IMR-90 (cell line): ENCODE measurements at regions not wholly inside any gene's neighbourhood (a gene's known extent, or its start where the extent isn't known, plus 50 kb on each side); places are given as distances from the start of the nearest gene placed in this dataset.

ENCODE experiments used
- ATAC-seq: fragments of 200-7000 bp; cut with Tn5 transposase; 2 replicates; pipeline ENCODE4 v1.9.1; 2020; ENCODE audit warnings: low read depth, mild to moderate bottlenecking, moderate library complexity
- BruUV-seq: library from RNA; stranded (reverse); fragments of 400-500 nt; replicated peaks from 2 replicates; lab custom pipeline; 2021; lab: Mats Ljungman, UMichigan
- CTCF ChIA-PET: fragments of 300-600 bp; formaldehyde crosslinking; extraction: SDS; loops from one replicate; lab custom pipeline; 2021; ENCODE audit warnings: antibody characterized with exemption; lab: Yijun Ruan, JAX
- POLR2A ChIA-PET: fragments of 300-600 bp; sonication (Branson Sonifier 250); formaldehyde crosslinking; loops from one replicate; lab custom pipeline; 2022; ENCODE audit warnings: antibody characterized with exemption; ENCODE audit not compliant: unreplicated experiment; lab: Charles Lee
- DNase-seq: peaks from one replicate; pipeline ENCODE4 v3.0.0; 2013
- H2AFZ ChIP-seq: replicated peaks from 2 replicates; pipeline ENCODE3; 2013; ENCODE audit warnings: low read length, mild to moderate bottlenecking; ENCODE audit not compliant: poor library complexity
- H2AK5ac ChIP-seq: 2 replicates; pipeline ENCODE4 v1.6.1; 2013; ENCODE audit warnings: low read depth, low read length, inconsistent platforms
- H2AK9ac ChIP-seq: replicated peaks from 2 replicates; pipeline ENCODE3; 2013; ENCODE audit warnings: mild to moderate bottlenecking, low read depth, low read length, moderate library complexity; ENCODE audit not compliant: poor library complexity
- H2BK120ac ChIP-seq: 2 replicates; pipeline ENCODE4 v1.6.1; 2013; ENCODE audit warnings: low read depth, low read length, inconsistent platforms
- H2BK15ac ChIP-seq: 3 replicates; pipeline ENCODE4 v1.6.1; 2013; ENCODE audit warnings: low read depth, low read length, inconsistent platforms
- H2BK20ac ChIP-seq: 2 replicates; pipeline ENCODE4 v1.6.1; 2013; ENCODE audit warnings: low read depth, mild to moderate bottlenecking, inconsistent platforms, low read length, moderate library complexity
- H2BK5ac ChIP-seq: 2 replicates; pipeline ENCODE4 v1.6.1; 2013; ENCODE audit warnings: mild to moderate bottlenecking, low read depth, low read length, inconsistent platforms; ENCODE audit not compliant: poor library complexity, severe bottlenecking
- H3K14ac ChIP-seq: replicated peaks from 2 replicates; pipeline ENCODE4 v1.6.1; 2013; ENCODE audit warnings: low read depth, low read length, inconsistent platforms
- H3K18ac ChIP-seq: 2 replicates; pipeline ENCODE4 v1.6.1; 2013; ENCODE audit warnings: low read depth, low read length, control low read depth
- H3K23ac ChIP-seq: 2 replicates; pipeline ENCODE4 v1.6.1; 2013; ENCODE audit warnings: low read depth, low read length, inconsistent platforms
- H3K27ac ChIP-seq: 2 replicates; pipeline ENCODE4 v1.5.1; 2013; ENCODE audit warnings: mild to moderate bottlenecking, control low read depth, low read length; ENCODE audit not compliant: insufficient read depth
- H3K27me3 ChIP-seq: 2 replicates; pipeline ENCODE4 v1.6.1; 2013; ENCODE audit warnings: low read length; ENCODE audit not compliant: control insufficient read depth, insufficient read depth
- H3K36me3 ChIP-seq: 2 replicates; pipeline ENCODE4 v1.6.1; 2013; ENCODE audit warnings: low read length, mixed read lengths; ENCODE audit not compliant: control insufficient read depth, insufficient read depth
- H3K4ac ChIP-seq: 2 replicates; pipeline ENCODE4 v1.6.1; 2013; ENCODE audit warnings: low read depth, low read length, inconsistent platforms
- H3K4me1 ChIP-seq: 2 replicates; pipeline ENCODE4 v1.6.1; 2013; ENCODE audit warnings: low read length, mixed read lengths; ENCODE audit not compliant: control insufficient read depth, insufficient read depth
- H3K4me2 ChIP-seq: 2 replicates; pipeline ENCODE4 v1.6.1; 2013; ENCODE audit warnings: low read depth, mild to moderate bottlenecking, control low read depth, low read length, moderate library complexity
- H3K4me3 ChIP-seq: 2 replicates; pipeline ENCODE4 v1.5.1; 2013; ENCODE audit warnings: low read depth, mild to moderate bottlenecking, control low read depth, low read length, moderate library complexity; ENCODE audit not compliant: insufficient read depth
- H3K56ac ChIP-seq: 2 replicates; pipeline ENCODE4 v1.6.1; 2013; ENCODE audit warnings: low read length, inconsistent platforms; ENCODE audit not compliant: insufficient read depth; ENCODE audit errors: extremely low read depth
- H3K79me1 ChIP-seq, 2 experiments: 2 replicates each; pipeline ENCODE4 v1.6.1; 2013; ENCODE audit warnings: low read length in 2 of 2, inconsistent platforms in 1 of 2, low read depth in 1 of 2
- H3K9ac ChIP-seq: 2 replicates; pipeline ENCODE4 v1.6.1; 2013; ENCODE audit warnings: low read depth, low read length, control low read depth
- H3K9me1 ChIP-seq: 2 replicates; pipeline ENCODE4 v1.6.1; 2013; ENCODE audit warnings: low read length, inconsistent platforms; ENCODE audit not compliant: insufficient read depth
- H3K9me3 ChIP-seq: 2 replicates; pipeline ENCODE4 v1.6.1; 2013; ENCODE audit warnings: low read length; ENCODE audit not compliant: control insufficient read depth, insufficient read depth
- H4K20me1 ChIP-seq: 2 replicates; pipeline ENCODE4 v1.6.1; 2013; ENCODE audit warnings: low read length, inconsistent platforms; ENCODE audit not compliant: insufficient read depth
- H4K5ac ChIP-seq: 2 replicates; pipeline ENCODE4 v1.6.1; 2013; ENCODE audit warnings: mild to moderate bottlenecking, low read depth, low read length, control low read depth
- H4K8ac ChIP-seq, 2 experiments: 2 replicates each; pipeline ENCODE4 v1.6.1; 2013; ENCODE audit warnings: low read depth in 2 of 2, low read length in 2 of 2, control low read depth in 1 of 2, inconsistent platforms in 1 of 2
- H4K91ac ChIP-seq: 2 replicates; pipeline ENCODE4 v1.6.1; 2013; ENCODE audit warnings: low read depth, low read length, inconsistent platforms; ENCODE audit not compliant: insufficient read depth
- BHLHE40 ChIP-seq: fragments of 150-350 bp; IDR thresholded peaks from 2 replicates; pipeline ENCODE4 v1.6.1; 2016; ENCODE audit warnings: mild to moderate bottlenecking, low read depth, low read length
- CEBPB ChIP-seq: IDR thresholded peaks from 2 replicates; pipeline ENCODE4 v1.6.1; 2012; ENCODE audit warnings: low read depth, low read length, improper control_type of control experiment
- FOS ChIP-seq: fragments of 150-350 bp; IDR thresholded peaks from 2 replicates; pipeline ENCODE4 v1.6.1; 2016; ENCODE audit warnings: low read depth, low read length
- MAFK ChIP-seq: IDR thresholded peaks from 2 replicates; pipeline ENCODE4 v1.6.1; 2012; ENCODE audit warnings: low read depth, low read length, improper control_type of control experiment
- MAZ ChIP-seq: IDR thresholded peaks from 2 replicates; pipeline ENCODE4 v1.6.1; 2012; ENCODE audit warnings: low read depth, mild to moderate bottlenecking, low read length, improper control_type of control experiment, moderate library complexity, borderline replicate concordance
- NFE2L2 ChIP-seq: fragments of 150-350 bp; IDR thresholded peaks from 2 replicates; pipeline ENCODE4 v1.6.1; 2016; ENCODE audit warnings: low read depth, mild to moderate bottlenecking, low read length
- RCOR1 ChIP-seq: IDR thresholded peaks from 2 replicates; pipeline ENCODE4 v1.6.1; 2012; ENCODE audit warnings: mild to moderate bottlenecking, low read length, improper control_type of control experiment; ENCODE audit not compliant: insufficient replicate concordance
- RFX5 ChIP-seq: IDR thresholded peaks from 2 replicates; pipeline ENCODE4 v1.8.0; 2012; ENCODE audit warnings: low read depth, mild to moderate bottlenecking, low read length, moderate library complexity
- WGBS, 2 experiments: methylation state at CpG; one replicate each; pipeline versions ENCODE4 v1.1.5 to v1.1.7; 2013; ENCODE audit warnings: missing lambda C conversion rate in 2 of 2; ENCODE audit not compliant: insufficient read length in 1 of 2; ENCODE audit errors: extremely low coverage in 2 of 2; 5-methylcytosine and 5-hydroxymethylcytosine counted together
- dilution Hi-C: fragments of 300-500 bp; cut with HindIII; formaldehyde crosslinking; loops from one replicate; pipeline ENCODE4 v1.14.3; 2018; ENCODE audit warnings: low sequenced_read_pairs; ENCODE audit not compliant: unreplicated experiment
- in situ Hi-C: fragments of 300-500 bp; cut with MboI; formaldehyde crosslinking; loops from 3 replicates; pipeline ENCODE4 v1.14.3; 2019; ENCODE audit warnings: low sequenced_read_pairs, inconsistent platforms, mixed read lengths
- intact Hi-C: fragments of 100-400 bp; cut with micrococcal nuclease; formaldehyde crosslinking; loops from 2 replicates; pipeline ENCODE4 v1.10.0; 2022
- TF ChIP-seq, protein P1 (sequence below): fragments of 150-350 bp; IDR thresholded peaks from 2 replicates; pipeline ENCODE4 v1.6.1; 2017; ENCODE audit warnings: mild to moderate bottlenecking, antibody characterized with exemption, low read length, low read depth
- TF ChIP-seq, protein P2 (sequence below): fragments of 150-350 bp; IDR thresholded peaks from 2 replicates; pipeline ENCODE4 v1.6.1; 2016; ENCODE audit warnings: low read depth, mild to moderate bottlenecking, low read length, moderate library complexity, borderline replicate concordance

DNA sequence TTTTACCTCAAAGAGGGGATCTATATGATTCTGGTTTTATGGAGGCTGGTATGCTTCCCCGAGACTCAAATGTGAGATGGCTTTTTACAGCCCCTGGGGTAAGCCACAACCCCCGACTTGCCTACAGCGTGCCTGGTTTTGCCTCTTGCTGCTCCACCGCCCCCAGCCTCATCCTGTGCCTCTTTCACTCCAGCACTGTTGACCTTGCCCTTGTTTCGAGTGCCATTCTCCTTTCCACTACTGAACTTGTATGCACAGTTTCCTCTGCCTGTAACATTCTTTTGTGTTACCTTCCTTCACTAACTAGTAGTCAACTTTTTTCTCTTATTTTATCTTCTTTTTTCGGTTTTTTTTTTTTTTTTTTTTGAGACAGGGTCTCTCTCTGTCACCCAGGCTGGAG lies 219.0 kb upstream of the ZBED5 start:
- Histone ChIP-seq H2AFZ (no peak overlapping the region), H4K20me1 (no peaks in the 10 kb centered on the region; the same call in 1 of the 2 replicates), H3K27me3 (peaks cover 66% of the 10 kb centered on the region), H3K27ac (no peak overlapping the region), H2BK15ac (no peak overlapping the region), H2AK5ac (no peak overlapping the region), H3K4me1 (no peaks in the 10 kb centered on the region), H2AK9ac (no peak overlapping the region), H3K4me3 (no peak overlapping the region), H3K9me3 (no peaks in the 10 kb centered on the region), H3K79me1 (no peaks in the 10 kb centered on the region), H2BK20ac (no peak overlapping the region), H3K9me1 (no peaks in the 10 kb centered on the region), H3K4ac (no peak overlapping the region), H2BK120ac (no peak overlapping the region), H3K9ac (no peak overlapping the region), H3K14ac (no peak overlapping the region), H4K8ac (no peak overlapping the region), H2BK5ac (no peak overlapping the region), H3K4me2 (no peak overlapping the region), H3K56ac (no peak overlapping the region), H3K18ac (no peak overlapping the region), H3K23ac (no peak overlapping the region), H3K36me3 (no peaks in the 10 kb centered on the region), H4K91ac (no peak overlapping the region), H4K5ac (no peak overlapping the region)
- DNase-seq, result no peak
- intact Hi-C loops, result loop anchor here (5.0 kb wide), 1 partner anchor 145 kb away; no protein-coding TSS in a partner anchor
- no TSS peak for BruUV-seq
- ATAC-seq, result no peak
- in situ Hi-C loops, result no loop called here
- dilution Hi-C loops, result no loop called here
- 0% methylated on average over 2 of the region's 6 CpGs; no CpG with 5 or more reads in 1 of the 2 experiments for WGBS, 2 experiments
- TF ChIP-seq RCOR1 (no peak), MAFK (no peak), BHLHE40 (no peak), MAZ (no peak), FOS (no peak), RFX5 (no peak), NFE2L2 (no peak), CEBPB (no peak)
- TF ChIP-seq, protein P1, sequence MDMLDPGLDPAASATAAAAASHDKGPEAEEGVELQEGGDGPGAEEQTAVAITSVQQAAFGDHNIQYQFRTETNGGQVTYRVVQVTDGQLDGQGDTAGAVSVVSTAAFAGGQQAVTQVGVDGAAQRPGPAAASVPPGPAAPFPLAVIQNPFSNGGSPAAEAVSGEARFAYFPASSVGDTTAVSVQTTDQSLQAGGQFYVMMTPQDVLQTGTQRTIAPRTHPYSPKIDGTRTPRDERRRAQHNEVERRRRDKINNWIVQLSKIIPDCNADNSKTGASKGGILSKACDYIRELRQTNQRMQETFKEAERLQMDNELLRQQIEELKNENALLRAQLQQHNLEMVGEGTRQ, result no peak
- TF ChIP-seq, protein P2, sequence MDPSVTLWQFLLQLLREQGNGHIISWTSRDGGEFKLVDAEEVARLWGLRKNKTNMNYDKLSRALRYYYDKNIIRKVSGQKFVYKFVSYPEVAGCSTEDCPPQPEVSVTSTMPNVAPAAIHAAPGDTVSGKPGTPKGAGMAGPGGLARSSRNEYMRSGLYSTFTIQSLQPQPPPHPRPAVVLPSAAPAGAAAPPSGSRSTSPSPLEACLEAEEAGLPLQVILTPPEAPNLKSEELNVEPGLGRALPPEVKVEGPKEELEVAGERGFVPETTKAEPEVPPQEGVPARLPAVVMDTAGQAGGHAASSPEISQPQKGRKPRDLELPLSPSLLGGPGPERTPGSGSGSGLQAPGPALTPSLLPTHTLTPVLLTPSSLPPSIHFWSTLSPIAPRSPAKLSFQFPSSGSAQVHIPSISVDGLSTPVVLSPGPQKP, result no peak
- ChIA-PET POLR2A (no interaction called here), CTCF (interaction anchor here (0.6 to 1.6 kb wide), 2 partner anchors 135 to 256 kb away, joined by 4 to 5 read pairs; no protein-coding TSS in a partner anchor)
